Activated CD4-positive, alpha-beta T cell treated with anti-CD3 and anti-CD28 coated beads, Interleukin-2, amount 10 ng/mL, durations not matched to agents 7 days and 5 days (primary cell): ENCODE measurements at regions not wholly inside any gene's neighbourhood (a gene's known extent, or its start where the extent isn't known, plus 50 kb on each side); places are given as distances from the start of the nearest gene placed in this dataset.
"Not testable (repeated sequence)": the region's sequence is repeated elsewhere in the genome, so short reads cannot be mapped to it uniquely, and the experiment has no call there.

Source experiments
- CTCF ChIA-PET: fragments of 350-600 bp; sonication (Branson Sonifier 250); formaldehyde crosslinking; loops from one replicate; lab custom pipeline; 2021; ENCODE audit warnings: antibody characterized with exemption; lab: Charles Lee
- POLR2A ChIA-PET: fragments of 350-600 bp; sonication (Branson Sonifier 250); formaldehyde crosslinking; loops from one replicate; lab custom pipeline; 2021; ENCODE audit warnings: antibody characterized with exemption; lab: Charles Lee
- DNase-seq: peaks from one replicate; pipeline ENCODE4 v3.0.0-alpha.2; 2020
- H3K27ac Mint-ChIP-seq: one replicate; pipeline ENCODE4 v1.8.0; 2021; ENCODE audit warnings: mild to moderate bottlenecking, moderate library complexity, mixed read lengths
- H3K27me3 Mint-ChIP-seq: one replicate; pipeline ENCODE4 v1.8.0; 2021; ENCODE audit warnings: mixed read lengths
- H3K36me3 Mint-ChIP-seq: one replicate; pipeline ENCODE4 v1.8.0; 2021; ENCODE audit warnings: low read depth, mixed read lengths
- H3K4me1 Mint-ChIP-seq: one replicate; pipeline ENCODE4 v1.8.0; 2021; ENCODE audit warnings: mixed read lengths
- H3K4me3 Mint-ChIP-seq: one replicate; pipeline ENCODE4 v1.8.0; 2021; ENCODE audit warnings: mild to moderate bottlenecking, moderate library complexity, mixed read lengths
- H3K9me3 Mint-ChIP-seq: one replicate; pipeline ENCODE4 v1.8.0; 2021; ENCODE audit warnings: mixed read lengths

DNA sequence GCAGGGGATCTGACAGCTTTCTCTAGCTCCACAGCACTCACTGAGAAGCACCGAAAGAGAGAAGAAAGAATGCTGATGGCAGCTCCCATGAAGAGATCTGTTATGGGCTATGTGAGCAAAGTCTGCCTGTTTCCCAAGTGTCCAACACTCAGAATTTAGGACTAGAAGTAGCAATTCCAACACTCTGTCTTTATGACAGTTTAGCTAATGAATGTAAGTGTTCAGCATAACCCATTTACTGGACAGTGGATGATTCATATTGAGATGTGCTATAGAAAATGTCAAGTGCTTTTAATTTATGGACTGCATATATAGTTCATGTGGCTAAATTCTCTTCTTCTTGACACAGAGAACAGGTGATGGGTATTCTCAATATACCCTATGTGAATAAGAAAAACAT, 683.1 kb upstream of the ZNF608 start:
- H3K4me3 Mint-ChIP-seq, result no peak overlapping the region
- no peak overlapping the region for H3K27ac Mint-ChIP-seq
- H3K36me3 Mint-ChIP-seq, result no peaks in the 10 kb centered on the region
- H3K27me3 Mint-ChIP-seq, result no peaks in the 10 kb centered on the region
- CTCF ChIA-PET, result no interaction called here
- POLR2A ChIA-PET, result no interaction called here
- peaks cover 2% of the 10 kb centered on the region for H3K9me3 Mint-ChIP-seq
- no peak for DNase-seq
- H3K4me1 Mint-ChIP-seq, result no peaks in the 10 kb centered on the region

DNA sequence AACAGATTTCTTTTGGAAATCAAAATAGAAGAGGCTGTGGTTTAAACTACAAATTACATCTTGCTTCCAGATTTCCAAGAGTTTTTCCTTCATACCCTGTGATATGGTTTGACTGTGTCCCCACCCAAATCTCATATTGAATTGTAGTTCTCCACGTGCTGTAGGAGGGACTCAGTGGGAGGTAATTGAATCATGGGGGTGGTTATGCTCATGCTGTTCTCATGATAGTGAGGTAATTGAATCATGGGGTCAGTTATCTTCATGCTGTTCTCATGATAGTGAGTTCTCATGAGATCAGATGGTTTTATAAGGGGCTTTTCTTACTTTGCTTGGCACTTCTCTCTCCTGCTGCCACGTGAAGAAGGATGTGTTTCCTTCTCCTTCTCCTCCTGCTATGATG, 687.0 kb upstream of the ZNF608 start:
- no peak for DNase-seq
- ChIA-PET CTCF (no interaction called here), POLR2A (no interaction called here)
- no peaks in the 10 kb centered on the region for H3K36me3 Mint-ChIP-seq
- H3K4me1 Mint-ChIP-seq, result no peaks in the 10 kb centered on the region
- no peak overlapping the region for H3K4me3 Mint-ChIP-seq
- H3K27me3 Mint-ChIP-seq, result no peaks in the 10 kb centered on the region
- H3K27ac Mint-ChIP-seq, result no peak overlapping the region
- H3K9me3 Mint-ChIP-seq, result peaks cover 9% of the 10 kb centered on the region

DNA sequence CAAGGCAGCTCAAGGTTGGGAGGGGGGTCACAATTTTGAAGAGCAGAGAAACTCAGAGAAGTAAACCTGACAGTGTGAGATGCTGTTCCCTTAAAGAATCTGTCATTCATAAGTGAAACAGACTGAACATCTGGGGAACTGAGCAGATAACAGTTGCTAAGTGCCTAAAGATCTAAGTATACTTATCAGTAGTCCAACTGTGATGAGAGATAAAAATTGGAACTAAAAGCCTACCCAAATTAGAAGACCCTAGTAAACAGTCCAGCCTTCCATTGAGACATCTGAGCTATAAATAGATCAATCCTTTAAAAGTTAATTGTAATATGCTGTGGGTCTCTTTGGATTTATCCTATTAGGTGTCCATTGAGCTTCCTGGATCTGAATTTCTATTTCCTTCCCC, 692.8 kb upstream of the ZNF608 start:
- H3K4me3 Mint-ChIP-seq, result no peak overlapping the region
- H3K9me3 Mint-ChIP-seq, result peaks cover 11% of the 10 kb centered on the region
- no peak overlapping the region for H3K27ac Mint-ChIP-seq
- H3K36me3 Mint-ChIP-seq, result no peaks in the 10 kb centered on the region
- ChIA-PET POLR2A (no interaction called here), CTCF (no interaction called here)
- no peak for DNase-seq
- H3K4me1 Mint-ChIP-seq, result no peaks in the 10 kb centered on the region
- H3K27me3 Mint-ChIP-seq, result no peaks in the 10 kb centered on the region

GRCh38 chr5:125440905-125441304, 694.5 kb upstream of the ZNF608 start:
- POLR2A ChIA-PET, result no interaction called here

GRCh38 chr5:125446986-125447385, 700.5 kb upstream of the ZNF608 start:
- no peak for DNase-seq
- H3K4me3 Mint-ChIP-seq, result no peak overlapping the region
- H3K27me3 Mint-ChIP-seq, result no peaks in the 10 kb centered on the region
- no peaks in the 10 kb centered on the region for H3K36me3 Mint-ChIP-seq
- ChIA-PET CTCF (no interaction called here), POLR2A (no interaction called here)
- no peak overlapping the region for H3K27ac Mint-ChIP-seq
- H3K4me1 Mint-ChIP-seq, result no peaks in the 10 kb centered on the region
- peaks cover 7% of the 10 kb centered on the region for H3K9me3 Mint-ChIP-seq

More at GRCh38 chr5:125440905-125441304, 694.5 kb upstream of the ZNF608 start:
- DNase-seq, result no peak
- H3K27me3 Mint-ChIP-seq, result no peaks in the 10 kb centered on the region
- H3K36me3 Mint-ChIP-seq, result no peaks in the 10 kb centered on the region
- CTCF ChIA-PET, result no interaction called here
- peaks cover 11% of the 10 kb centered on the region for H3K9me3 Mint-ChIP-seq
- no peak overlapping the region for H3K27ac Mint-ChIP-seq
- H3K4me1 Mint-ChIP-seq, result no peaks in the 10 kb centered on the region
- H3K4me3 Mint-ChIP-seq, result no peak overlapping the region

- Mint-ChIP-seq H3K36me3 (no peaks in the 10 kb centered on the region), H3K27me3 (no peaks in the 10 kb centered on the region), H3K27ac (no peak overlapping the region), H3K9me3 (peaks cover 15% of the 10 kb centered on the region), H3K4me1 (no peaks in the 10 kb centered on the region), H3K4me3 (no peak overlapping the region)
- ChIA-PET POLR2A (no interaction called here), CTCF (no interaction called here)
- no peak for DNase-seq
Measured at GRCh38 chr5:125450771-125451170, 704.3 kb upstream of the ZNF608 start.

GRCh38 chr5:125451622-125452021, 705.2 kb upstream of the ZNF608 start:
- peaks cover 15% of the 10 kb centered on the region for H3K9me3 Mint-ChIP-seq
- no peak overlapping the region for H3K27ac Mint-ChIP-seq
- H3K36me3 Mint-ChIP-seq, result no peaks in the 10 kb centered on the region
- no peaks in the 10 kb centered on the region for H3K27me3 Mint-ChIP-seq
- no peak for DNase-seq
- H3K4me1 Mint-ChIP-seq, result no peaks in the 10 kb centered on the region
- POLR2A ChIA-PET, result no interaction called here
- no peak overlapping the region for H3K4me3 Mint-ChIP-seq
- CTCF ChIA-PET, result no interaction called here

DNA sequence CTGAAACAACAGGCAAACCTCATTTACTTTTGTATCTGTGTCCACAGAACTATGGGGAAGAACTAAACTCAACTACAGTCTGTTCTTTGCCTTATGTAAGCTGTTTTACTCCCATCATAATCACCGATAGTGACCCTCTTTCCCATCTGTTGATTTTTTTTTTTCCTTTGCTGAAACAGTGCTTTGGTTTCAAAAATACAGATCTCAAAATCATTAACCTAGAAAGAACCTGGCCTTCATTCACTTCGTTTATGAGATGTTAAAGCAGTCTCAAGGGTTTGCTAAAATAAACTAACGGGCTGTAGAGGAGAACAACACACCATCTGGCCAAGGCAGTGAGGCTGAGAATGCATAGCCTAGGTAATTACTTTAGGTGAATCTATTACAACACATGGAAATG, 706.6 kb upstream of the ZNF608 start:
- no peak overlapping the region for H3K4me3 Mint-ChIP-seq
- no peaks in the 10 kb centered on the region for H3K4me1 Mint-ChIP-seq
- ChIA-PET POLR2A (no interaction called here), CTCF (no interaction called here)
- H3K27ac Mint-ChIP-seq, result no peak overlapping the region
- no peaks in the 10 kb centered on the region for H3K27me3 Mint-ChIP-seq
- no peak for DNase-seq
- no peaks in the 10 kb centered on the region for H3K36me3 Mint-ChIP-seq
- H3K9me3 Mint-ChIP-seq, result peaks cover 15% of the 10 kb centered on the region

DNA sequence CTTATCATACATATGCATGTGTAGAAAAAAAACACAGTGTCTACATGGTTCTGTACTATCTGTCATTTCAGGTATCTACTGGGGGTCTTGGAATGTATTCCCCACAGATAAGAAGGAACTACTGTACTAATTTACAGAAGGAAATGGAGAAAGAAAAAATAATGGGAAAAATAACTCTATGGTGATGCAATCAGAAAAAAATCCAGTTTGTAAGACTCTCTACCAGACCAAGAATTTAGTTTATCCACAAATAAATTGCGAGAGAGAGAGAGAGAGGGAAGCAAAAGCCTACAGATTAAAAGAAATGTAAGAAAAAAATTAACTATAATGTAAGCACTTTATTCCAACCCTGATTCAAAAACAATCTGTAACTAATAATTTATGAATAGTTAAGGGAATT, 708.6 kb upstream of the ZNF608 start:
- H3K36me3 Mint-ChIP-seq, result no peaks in the 10 kb centered on the region
- no peak overlapping the region for H3K27ac Mint-ChIP-seq
- CTCF ChIA-PET, result no interaction called here
- H3K4me3 Mint-ChIP-seq, result no peak overlapping the region
- no peaks in the 10 kb centered on the region for H3K4me1 Mint-ChIP-seq
- POLR2A ChIA-PET, result no interaction called here
- H3K27me3 Mint-ChIP-seq, result no peaks in the 10 kb centered on the region
- H3K9me3 Mint-ChIP-seq, result peaks cover 17% of the 10 kb centered on the region
- DNase-seq, result no peak

DNA sequence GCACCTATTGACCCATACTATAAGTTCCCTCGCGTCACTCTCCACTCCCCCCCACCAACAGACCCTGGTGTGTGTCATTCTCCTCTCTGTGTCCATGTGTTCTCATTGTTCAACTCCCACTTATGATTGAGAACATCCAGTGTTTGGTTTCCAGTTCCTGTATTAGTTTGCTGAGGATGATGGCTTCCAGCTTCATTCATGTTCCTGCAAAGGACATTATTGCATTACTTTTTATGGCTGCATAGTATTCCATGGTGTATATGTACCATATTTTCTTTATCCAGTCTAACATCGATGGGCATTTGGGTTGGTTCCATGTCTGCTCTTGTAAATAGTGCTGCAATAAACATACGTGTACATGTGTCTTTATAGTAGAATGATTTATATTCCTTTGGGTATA, 709.6 kb upstream of the ZNF608 start:
- H3K27ac Mint-ChIP-seq, H3K4me3 Mint-ChIP-seq, POLR2A ChIA-PET, CTCF ChIA-PET, H3K4me1 Mint-ChIP-seq, DNase-seq, H3K27me3 Mint-ChIP-seq, H3K36me3 Mint-ChIP-seq: not testable (repeated sequence)
- peaks cover 17% of the 10 kb centered on the region for H3K9me3 Mint-ChIP-seq

- Mint-ChIP-seq H3K4me3 (no peak overlapping the region), H3K27ac (no peak overlapping the region), H3K36me3 (no peaks in the 10 kb centered on the region), H3K9me3 (peaks cover 12% of the 10 kb centered on the region), H3K4me1 (no peaks in the 10 kb centered on the region), H3K27me3 (no peaks in the 10 kb centered on the region)
- ChIA-PET CTCF (no interaction called here), POLR2A (no interaction called here)
- no peak for DNase-seq
Measured at GRCh38 chr5:125457617-125458016, 711.2 kb upstream of the ZNF608 start.

DNA sequence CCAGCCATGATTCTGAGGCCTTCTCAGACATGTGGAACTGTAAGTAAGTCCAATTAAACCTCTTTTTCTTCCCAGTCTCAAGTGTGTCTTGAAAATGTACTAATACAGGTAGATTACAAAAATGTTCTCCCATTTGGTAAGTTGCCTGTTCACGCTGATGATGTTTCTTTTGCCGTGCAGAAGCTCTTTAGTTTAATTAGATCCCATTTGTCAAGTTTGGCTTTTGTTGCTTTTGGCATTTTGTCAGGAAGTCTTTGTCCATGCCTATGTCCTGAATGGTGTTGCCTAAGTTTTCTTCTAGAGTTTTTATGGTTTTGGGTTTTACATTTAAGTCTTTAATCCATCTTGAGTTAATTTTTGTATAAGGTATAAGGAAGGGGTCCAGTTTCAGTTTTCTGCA, 712.5 kb upstream of the ZNF608 start:
- H3K27me3 Mint-ChIP-seq, H3K9me3 Mint-ChIP-seq, POLR2A ChIA-PET, CTCF ChIA-PET, H3K4me1 Mint-ChIP-seq, H3K27ac Mint-ChIP-seq, DNase-seq, H3K4me3 Mint-ChIP-seq, H3K36me3 Mint-ChIP-seq: not testable (repeated sequence)

- Mint-ChIP-seq H3K4me1 (no peaks in the 10 kb centered on the region), H3K27me3 (no peaks in the 10 kb centered on the region), H3K36me3 (no peaks in the 10 kb centered on the region), H3K9me3 (peaks cover 2% of the 10 kb centered on the region), H3K27ac (no peak overlapping the region), H3K4me3 (no peak overlapping the region)
- ChIA-PET POLR2A (no interaction called here), CTCF (no interaction called here)
- DNase-seq, result no peak
Measured at GRCh38 chr5:125461641-125462072, 715.2 kb upstream of the ZNF608 start.

GRCh38 chr5:125463466-125464092, 717.1 kb upstream of the ZNF608 start:
- Mint-ChIP-seq H3K36me3 (no peaks in the 10 kb centered on the region), H3K27me3 (no peaks in the 10 kb centered on the region), H3K4me3 (no peak overlapping the region), H3K9me3 (peaks cover 2% of the 10 kb centered on the region), H3K4me1 (no peaks in the 10 kb centered on the region), H3K27ac (no peak overlapping the region)
- POLR2A ChIA-PET, result no interaction called here
- CTCF ChIA-PET, result no interaction called here
- no peak for DNase-seq
